Globus pallidus (tissue), 1 donor: ENCODE measurements at regions not wholly inside any gene's neighbourhood (a gene's known extent, or its start where the extent isn't known, plus 50 kb on each side); places are given as distances from the start of the nearest gene placed in this dataset.
A peak's percentile ranks its signal among the peaks of the same experiment; 100 is the strongest.

ENCODE experiments used
- DNase-seq: peaks from one replicate; pipeline ENCODE4 v3.0.0-alpha.2; 2015; ENCODE audit warnings: low spot score

DNA sequence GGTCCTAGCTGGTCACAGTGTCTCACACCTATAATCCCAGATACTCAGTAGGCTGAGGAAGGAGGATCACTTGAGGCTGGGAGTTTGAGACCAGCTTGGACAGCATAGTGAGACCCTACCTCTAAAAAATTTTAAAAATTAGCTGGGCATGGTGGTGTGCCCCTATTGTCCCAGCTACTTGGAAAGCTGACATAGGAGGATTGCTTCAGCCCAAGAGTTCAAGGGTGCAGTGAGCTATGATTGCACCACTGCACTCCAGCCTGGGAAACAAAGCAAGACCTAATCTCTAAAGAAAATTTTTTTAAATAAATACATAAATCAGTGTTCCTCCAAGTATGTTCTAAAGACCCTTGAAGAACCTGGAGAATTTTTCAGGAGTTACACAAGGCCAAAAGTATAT, 50.6 kb upstream of the GNAO1 start:
- no peak for DNase-seq

DNA sequence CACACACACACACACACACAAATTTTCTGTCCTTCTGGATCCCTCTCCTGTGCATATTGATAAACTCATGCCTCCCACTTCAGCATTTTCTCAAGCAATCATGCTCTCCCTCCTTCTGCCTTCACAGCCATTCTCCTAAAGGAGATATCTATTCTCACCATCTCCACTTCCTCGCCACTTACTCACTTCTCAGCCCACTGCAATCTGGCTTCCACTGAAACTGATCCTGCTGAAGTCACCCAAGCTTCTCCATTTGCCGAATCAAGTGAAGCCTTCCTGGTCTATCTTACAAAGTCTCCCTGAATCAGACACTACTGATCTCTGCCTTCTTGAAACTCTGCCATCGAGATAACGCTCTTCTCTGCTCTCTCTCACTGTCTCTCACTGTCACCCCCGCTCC, 54.0 kb upstream of the GNAO1 start:
- no peak for DNase-seq

DNA sequence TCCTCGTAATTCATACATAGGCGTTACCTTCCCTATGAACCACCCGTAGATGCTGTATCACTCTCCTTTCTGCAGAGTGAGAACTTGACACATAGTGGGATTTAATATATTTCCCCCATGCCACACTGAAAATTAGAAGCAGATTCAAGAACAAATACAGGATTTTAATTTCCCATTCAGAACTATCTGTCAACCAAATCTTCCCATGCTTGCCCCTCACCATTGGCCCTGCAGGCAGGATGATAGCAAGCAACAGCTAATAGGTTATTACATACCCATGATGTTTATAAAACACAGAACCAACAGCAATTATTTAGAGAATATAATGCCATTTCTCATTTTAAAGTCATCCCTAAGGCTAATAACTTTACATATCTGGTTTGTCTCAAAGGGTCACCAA, 55.0 kb upstream of the GNAO1 start:
- no peak for DNase-seq

DNA sequence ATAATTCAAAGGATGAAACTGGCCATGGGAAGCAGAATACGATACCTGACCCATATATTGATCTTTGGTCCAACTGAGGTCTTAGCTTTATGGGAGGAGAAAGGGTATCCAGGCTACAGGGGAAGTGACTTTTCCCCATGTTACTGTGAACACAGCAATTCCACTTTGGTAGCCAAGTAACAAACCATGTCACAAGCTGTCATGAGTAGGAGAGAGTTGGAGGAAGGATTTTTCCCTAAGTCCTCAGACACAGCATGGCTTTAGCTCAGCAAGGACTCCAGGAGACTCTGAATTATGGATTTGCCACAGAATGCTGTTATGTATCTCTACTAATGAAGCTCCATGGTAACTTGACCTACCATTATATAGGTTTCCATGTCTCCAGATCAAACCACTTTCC, 56.5 kb upstream of the GNAO1 start:
- DNase-seq: no peak

DNA sequence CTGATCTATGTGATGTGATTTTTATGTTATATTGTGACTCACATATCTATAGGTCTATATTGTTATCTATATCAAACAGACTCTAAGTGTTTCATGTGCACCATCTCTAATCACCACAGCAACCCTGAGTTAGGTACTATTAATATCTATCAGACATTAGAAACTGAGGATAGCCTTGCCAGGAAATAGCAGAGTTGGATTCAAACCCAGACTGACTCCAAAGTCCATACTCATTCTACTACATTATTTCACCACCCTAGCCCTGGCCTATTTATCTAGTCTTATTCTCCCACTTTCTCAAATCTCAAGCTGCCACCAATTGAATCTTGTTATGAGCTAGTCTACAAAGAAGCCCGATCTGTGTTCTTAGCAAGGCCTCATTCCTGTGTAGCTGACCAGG, 65.4 kb upstream of the GNAO1 start:
- DNase-seq: no peak

DNA sequence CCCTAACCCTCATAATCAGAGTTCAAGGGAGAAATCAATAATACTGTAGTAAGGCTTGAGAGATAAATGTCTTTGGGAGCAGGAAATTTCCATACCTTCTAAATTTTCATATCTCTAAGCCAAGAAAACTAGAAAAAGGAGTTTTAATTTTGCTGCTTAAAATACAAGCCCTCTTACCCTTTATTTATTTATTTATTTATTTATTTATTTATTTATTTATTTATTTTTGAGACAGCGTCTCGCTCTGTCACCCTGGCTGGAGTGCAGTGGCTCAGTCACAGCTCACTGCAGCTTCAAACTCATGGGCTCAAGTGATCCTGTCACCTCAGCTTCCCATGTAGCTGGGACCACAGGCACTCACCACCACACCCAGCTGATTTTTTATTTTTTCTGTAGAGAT, 69.0 kb upstream of the GNAO1 start:
- DNase-seq: no peak

DNA sequence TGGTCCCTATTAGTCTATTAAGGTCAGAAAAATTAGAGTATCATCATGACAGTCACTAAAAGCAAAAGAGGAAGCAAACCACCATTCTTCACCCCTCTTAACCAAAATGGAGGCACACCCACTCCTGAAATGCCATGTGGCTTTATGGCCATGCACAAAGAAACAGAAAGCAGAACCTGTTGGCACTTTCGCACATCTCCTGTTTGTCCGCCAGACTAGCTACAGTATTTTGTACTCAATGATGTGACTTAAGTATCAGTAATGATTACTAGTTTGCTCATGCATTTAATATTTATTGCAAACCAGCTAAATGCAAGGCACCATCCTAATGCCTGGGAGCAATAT, 70.2 kb upstream of the GNAO1 start:
- DNase-seq: no peak

DNA sequence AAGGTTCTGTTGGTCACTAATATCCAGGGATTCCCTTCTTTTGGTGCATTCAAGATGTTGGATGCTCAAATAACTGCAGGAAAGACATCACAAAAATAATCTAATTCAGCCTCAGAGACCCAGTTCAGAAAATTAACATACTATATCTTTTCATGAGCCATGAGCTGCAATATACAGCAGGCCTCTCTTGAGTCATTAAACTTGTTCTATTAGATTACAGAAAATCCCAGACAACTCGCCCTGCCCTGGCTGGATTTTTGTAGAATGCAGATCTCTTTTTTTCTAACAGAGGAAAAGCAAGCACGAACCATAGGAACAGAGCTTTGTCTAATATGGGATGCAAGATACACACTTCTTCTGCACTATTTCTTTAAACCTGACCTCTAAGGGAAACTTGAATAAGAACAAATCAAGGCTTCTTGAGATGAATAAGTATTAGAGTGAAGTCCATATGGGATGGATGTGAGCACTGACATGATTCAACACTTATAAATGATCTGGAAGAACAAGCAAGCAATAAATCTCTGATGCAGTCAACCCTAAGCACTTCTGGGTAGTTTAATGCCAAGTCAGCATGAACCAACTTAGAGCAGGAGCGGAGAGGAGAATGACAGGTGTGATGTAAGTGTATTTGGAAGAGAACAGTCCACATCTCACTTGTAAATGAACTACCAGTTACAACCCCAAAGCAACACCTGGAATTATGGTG, 70.7 kb upstream of the GNAO1 start:
- no peak for DNase-seq

DNA sequence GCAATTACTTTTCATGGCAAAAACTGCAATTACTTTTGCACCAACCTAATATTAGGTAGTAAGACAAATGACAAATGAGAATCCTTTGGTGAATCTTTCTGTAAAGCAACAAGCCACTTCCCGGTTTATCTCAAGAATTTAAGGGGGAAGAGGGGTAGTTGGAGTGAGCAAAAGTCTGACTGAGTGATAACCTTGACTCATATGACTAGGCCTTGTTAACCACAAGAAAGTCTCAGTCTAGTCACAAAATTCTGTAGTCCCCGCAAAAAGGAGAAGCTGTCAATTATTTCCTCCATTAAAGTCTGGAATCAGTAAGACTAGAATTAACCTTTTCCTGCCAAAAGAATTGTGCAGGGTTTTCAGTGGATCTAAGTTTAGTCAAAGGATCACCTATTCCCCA, 72.2 kb upstream of the GNAO1 start:
- DNase-seq: no peak

DNA sequence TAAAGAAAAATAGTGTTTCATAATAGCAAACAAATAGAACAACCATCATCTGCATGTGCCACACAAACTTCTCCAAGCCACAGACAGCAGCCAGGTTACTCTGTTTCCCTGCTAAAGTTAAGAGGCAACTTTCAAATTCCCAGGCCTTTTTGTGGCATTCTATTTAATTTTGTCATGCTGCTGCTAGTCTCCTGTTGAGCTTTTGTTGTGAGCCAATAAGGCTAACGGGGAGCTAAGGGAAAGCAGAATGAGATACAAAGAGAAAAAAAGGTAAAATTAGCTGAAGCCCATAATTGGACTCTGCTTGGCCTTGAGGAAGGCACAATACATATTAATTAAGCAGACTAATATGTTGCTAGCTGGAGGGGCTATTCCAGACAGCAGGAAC, 74.7 kb upstream of the GNAO1 start:
- DNase-seq: no peak

DNA sequence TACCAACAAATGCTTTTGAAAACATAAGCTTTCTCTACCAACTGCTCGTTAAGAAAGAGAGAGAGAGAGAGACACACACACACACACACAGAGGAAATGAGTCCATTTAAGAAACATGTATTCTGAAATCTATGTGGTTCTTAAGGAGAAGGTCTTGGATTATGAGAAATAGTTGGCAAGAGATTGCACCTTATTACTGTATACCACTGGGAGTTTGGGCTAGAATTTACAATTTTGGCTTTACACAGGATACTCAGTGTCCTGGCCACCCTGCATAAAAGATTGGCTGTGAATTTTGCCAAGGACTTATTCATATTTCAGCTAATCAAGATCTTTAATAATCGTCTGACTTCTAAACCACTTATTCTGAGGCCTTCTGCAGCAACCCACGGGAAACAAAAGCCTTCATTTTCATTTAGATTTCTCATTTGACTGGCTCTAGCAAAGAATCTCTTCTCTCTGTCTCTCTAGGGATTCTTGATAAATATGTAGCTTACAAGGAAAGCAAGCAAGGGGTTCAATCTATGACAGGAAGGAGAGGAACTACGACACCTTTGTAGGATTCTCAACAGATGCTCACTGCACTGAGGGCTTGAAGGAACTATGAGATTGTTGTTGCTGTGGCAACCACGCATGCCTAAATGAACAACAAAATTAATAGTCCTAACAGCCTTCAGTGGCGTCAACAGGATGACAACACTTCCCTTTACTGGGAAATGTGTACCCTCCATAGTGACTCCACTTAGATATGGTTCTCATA, 75.3 kb upstream of the GNAO1 start:
- DNase-seq: peak; percentile 40

DNA sequence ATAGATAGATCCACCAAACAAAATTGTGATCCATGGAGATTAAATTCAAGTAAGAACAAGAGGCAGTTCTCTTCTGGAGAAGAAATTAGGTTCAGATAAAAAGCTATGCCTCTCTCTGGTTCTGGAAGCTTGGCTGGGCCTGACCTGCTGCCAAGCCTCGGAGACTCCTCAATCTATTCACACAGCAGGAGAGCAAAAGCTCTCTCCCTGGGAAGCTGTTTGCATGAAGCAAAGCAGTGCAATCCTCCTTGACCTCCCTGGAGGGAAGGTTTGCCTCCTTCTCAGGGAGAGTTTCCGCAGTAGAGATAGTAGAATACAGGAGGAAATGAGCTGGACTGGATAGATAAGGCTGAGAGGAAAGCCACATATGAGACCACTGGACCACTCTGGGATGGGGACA, 78.1 kb upstream of the GNAO1 start:
- no peak for DNase-seq

DNA sequence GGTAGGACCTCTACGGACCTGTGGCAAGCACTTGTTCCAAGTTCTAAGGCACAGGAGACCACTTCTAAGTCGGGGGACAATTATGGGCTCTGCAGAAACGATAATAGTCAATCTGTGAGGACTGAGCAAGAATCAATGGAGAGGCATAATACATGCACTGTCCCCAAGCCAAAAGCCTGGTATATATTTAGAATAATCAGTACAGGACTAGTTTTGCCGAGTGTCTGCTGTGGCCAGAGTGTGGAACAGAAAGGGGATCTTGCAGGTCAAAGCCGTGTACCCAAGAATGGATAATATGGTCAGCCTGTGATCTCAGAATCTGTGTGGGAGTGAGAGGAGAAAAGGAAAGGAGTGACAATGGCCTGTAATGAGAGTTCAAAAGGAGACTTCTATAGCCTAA, 80.2 kb upstream of the GNAO1 start:
- DNase-seq: no peak

DNA sequence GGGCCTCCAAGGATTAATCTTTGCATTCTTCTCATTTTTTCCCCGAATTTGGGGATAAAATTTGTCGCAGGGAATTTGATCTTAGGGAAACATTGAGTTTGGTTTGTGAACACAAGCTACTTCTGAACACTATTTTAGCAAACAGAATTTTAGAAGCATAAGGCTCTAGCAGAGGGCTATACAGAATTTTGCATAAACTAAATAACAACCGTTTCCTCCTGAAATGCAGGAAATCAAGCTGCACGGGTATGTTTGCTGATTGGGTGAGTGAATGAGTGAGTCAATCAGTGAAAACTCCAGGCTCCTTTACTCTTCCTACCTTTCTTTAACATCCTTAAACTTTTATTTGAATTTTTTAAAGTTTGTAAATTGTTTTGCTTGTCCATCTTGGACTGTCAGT, 81.3 kb upstream of the GNAO1 start:
- no peak for DNase-seq

DNA sequence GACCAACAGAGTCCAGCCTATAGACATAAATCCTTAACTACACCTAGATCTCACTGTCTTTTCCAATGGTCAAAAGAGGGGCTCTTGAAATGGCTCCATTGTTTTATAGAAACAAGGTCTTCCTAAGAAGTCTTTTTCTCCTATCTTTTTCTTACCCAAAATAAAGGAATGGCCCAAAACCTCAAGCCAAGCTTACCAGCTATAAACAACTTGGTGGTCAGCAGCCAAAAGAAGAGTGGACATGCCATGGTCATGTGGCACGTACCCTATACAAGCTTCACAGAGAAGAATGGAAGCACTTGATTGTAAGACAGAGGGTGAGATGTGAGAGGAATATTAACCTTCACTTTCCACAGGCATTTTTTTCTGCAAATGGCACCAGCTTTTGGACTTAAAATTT, 82.1 kb upstream of the GNAO1 start:
- DNase-seq: peak; percentile 69

DNA sequence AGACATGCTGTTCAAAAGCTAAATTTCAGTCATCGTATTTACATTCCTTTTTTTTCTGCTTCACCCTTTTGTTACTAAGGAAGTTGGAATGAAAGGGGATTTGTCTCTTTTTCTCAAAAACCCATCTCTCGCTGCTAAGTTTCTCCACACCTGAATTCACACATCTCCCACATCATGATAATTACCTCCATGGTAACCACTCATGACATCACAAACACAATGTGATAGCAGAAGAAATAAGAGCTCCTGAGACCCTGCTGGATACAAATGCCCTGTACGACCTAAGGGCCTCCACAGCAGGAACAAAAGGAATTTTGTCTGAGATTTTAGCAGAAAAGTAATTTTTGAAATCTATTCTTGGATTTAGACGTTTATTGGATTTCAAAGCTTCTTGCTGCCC, 82.6 kb upstream of the GNAO1 start:
- DNase-seq: no peak

DNA sequence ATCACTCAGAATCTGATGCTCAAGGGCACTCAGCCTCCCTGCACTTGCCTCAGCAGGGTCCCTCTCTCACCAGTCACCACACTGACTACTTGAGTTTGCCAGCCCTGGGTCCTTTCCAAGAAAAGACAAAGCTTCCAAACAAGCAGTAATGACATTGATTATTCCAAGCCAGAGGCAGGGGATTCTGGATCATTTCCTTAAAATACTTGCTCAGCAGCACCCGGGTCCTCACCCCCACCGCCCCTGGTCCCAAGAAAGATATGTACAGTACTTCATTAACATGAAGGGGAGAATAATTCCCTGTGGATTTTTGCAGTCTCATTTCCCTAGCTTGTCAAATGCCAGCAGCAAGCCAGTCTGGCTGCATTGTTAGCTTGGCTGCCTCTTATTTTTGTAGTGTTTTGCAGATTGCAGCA, 83.2 kb upstream of the GNAO1 start:
- DNase-seq: peak; percentile 94

DNA sequence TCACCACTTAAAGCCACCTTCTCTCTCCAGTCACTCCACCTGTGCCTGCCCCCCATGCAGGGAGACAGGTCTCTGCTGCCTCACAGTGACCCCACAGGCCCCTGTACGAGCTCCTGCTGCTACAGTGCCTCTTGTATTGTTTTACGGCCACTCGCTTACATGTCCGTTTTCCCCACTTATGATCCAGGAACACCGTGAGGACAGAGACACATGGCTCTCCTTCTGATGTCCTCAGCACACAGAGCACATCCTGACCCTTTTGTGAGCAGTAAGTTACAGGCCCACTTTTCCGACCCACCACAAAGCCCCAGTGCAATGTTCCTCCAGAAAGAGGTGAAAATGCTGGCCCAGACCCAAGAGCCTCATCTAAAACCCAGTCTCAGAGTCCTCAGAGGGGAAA, 84.8 kb upstream of the GNAO1 start:
- no peak for DNase-seq

DNA sequence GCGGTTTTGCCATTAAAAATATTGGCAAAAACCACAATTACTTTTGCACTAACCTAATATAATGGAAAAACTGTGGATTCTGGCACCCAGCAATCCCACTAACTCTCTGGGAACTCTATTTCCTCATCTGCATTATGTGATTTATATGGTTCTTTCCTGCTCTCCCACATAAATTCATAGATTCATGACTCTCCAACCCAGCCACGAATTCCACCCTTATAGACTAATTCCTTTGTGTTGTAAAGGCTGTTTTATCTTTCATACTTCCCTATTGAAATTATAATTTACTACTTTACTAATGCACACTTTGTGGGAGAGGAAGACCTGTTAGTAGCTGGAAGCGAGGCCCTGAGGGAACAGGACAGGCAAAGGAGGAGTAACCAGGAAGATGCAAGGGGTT, 88.4 kb upstream of the GNAO1 start:
- DNase-seq: no peak

DNA sequence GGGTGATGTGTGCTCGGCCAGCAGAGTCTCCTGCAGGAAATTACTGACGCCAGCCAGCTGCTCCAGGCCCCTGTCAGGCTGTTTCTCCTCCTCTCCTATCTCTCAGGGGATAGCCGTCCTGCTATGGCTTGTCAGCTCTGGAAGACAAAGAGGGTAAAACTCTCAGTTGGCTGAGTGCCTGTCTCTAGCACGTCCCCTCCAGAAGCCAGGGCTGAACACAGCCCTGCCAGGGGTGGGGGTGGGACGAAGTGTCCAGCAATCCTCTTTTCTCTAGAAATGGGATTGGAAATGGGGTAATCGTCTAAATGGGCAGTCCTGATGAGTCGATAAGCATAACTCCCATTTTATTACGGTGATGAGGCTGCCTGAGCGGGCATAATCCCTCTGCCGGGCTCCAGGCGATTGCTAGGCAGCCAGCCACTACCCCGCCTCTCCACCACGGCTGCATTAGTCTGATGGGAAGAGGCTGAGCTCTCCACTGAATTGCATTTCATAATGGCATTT, 89.1 kb upstream of the GNAO1 start:
- peak; percentile 72 for DNase-seq

DNA sequence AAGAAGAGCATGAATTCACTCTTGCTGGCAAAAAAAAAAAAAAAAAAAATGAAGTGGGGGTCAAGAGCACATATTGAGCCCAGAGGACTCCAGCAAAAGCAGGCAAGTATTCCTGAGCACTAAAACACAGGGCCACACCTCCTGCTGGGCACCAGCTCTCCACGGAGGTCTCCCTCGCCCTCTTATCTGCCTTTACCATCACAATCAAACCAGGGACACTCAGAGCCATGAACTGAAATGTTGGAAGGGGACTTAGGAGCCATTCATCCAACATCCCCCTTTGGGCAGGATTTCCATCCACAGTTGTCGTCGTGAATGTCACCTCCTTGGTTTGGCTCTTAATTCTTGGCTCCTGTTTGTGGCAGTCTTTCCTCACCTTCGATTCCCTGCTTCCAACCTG, 89.8 kb upstream of the GNAO1 start:
- DNase-seq: no peak

DNA sequence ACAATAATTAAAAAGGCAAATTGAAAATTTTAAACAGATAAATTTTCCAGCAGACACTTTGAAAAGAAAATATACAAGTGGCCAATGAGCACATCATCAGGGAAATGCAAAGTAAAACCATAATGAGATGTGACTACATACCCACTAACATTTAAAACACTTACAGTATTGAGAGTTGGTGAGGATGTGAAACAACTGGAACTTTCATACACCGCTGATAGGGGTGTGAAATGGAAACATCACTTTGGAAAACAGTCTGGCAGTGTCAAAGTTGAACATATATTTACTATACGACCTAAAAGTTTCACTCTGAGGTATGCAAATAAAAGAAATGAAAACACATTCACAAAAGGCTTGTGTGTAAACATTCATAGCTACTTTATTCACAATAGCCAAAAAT, 94.0 kb upstream of the GNAO1 start:
- no peak for DNase-seq

DNA sequence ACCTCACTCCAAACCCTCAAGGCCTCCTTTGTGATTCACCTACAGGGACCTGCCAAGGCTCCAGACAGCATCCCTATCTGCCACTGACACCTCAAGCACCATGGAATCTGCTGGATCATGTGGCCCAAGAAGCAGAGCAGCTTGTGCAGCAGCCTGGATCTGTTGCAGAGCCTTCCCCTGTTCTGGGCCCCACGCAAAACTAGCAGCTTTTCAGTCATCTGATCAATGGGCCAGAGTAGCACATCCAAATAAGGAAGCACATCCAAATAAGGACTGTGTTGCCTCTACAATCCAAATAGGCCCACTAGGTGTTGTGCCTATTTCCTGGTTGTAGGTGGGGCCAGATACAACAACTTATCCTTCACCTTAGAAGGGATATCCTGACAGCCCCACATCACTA, 97.1 kb upstream of the GNAO1 start:
- DNase-seq: no peak

DNA sequence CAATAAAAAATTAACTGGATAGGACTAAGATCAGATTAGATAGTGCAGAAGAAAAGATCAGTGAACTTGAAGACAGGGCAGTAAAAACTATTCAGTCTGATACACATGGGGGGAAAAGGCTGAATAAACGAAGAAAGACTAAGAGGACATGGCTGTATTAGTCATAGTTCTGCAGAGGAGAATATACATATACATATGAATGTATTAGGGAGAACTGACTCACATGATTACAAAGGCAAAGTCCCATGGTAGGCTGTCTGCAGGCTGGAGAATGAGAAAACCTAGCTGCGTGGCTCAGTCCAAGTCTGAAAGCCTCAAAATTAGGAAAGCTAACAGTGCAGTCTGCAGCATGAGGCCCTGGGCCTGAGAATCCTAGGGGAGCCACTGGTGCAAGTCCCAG, 98.2 kb upstream of the GNAO1 start:
- DNase-seq: no peak
